Endothelial cell (in vitro differentiated cells): ENCODE measurements at regions not wholly inside any gene's neighbourhood (a gene's known extent, or its start where the extent isn't known, plus 50 kb on each side); places are given as distances from the start of the nearest gene placed in this dataset.

Source experiments
- DNase-seq: peaks from one replicate; pipeline ENCODE4 v3.0.0; 2021; ENCODE audit warnings: low spot score
- H3K27ac Mint-ChIP-seq: one replicate; pipeline ENCODE4 v1.8.0; 2021; ENCODE audit warnings: mixed read lengths, inconsistent platforms; ENCODE audit not compliant: unreplicated experiment
- H3K27me3 Mint-ChIP-seq: one replicate; pipeline ENCODE4 v1.8.0; 2021; ENCODE audit warnings: mild to moderate bottlenecking, moderate library complexity, mixed read lengths, inconsistent platforms; ENCODE audit not compliant: unreplicated experiment
- H3K36me3 Mint-ChIP-seq: one replicate; pipeline ENCODE4 v1.8.0; 2021; ENCODE audit warnings: mild to moderate bottlenecking, low read depth, mixed read lengths, inconsistent platforms; ENCODE audit not compliant: unreplicated experiment
- H3K4me1 Mint-ChIP-seq: one replicate; pipeline ENCODE4 v1.8.0; 2021; ENCODE audit warnings: mild to moderate bottlenecking, mixed read lengths, inconsistent platforms; ENCODE audit not compliant: unreplicated experiment
- H3K4me3 Mint-ChIP-seq: one replicate; pipeline ENCODE4 v1.8.0; 2021; ENCODE audit warnings: mild to moderate bottlenecking, mixed read lengths, inconsistent platforms; ENCODE audit not compliant: unreplicated experiment
- H3K9me3 Mint-ChIP-seq: one replicate; pipeline ENCODE4 v1.8.0; 2021; ENCODE audit warnings: mixed read lengths, inconsistent platforms; ENCODE audit not compliant: unreplicated experiment
- TF ChIP-seq, protein P1 (sequence below): fragments of 200-600 bp; sonication (generic); IDR thresholded peaks from one replicate; pipeline ENCODE4 v1.5.0; 2021; ENCODE audit warnings: antibody characterized with exemption; ENCODE audit not compliant: unreplicated experiment

DNA sequence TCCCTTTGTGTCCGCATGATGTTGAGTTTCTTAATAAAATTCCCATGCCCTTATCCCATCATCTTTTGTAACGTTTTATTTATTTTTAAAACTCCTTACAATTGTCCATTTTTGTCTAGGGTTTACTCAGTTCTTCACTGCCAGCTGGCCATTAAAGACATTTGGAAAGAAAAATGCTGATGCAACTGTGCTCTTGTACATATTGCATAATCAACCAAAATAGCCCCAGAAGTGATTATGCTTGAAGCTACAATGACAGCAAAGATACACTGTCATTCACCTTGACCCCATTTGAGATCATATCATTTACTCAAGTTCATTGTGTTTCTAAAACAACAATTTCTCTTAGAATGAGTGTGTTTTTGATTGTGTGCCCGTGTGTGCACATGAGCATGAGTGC is 1074.6 kb upstream of the RBFOX1 start:
- no peak overlapping the region for H3K27ac Mint-ChIP-seq
- H3K4me3 Mint-ChIP-seq = no peak overlapping the region
- H3K4me1 Mint-ChIP-seq = no peaks in the 10 kb centered on the region
- H3K36me3 Mint-ChIP-seq = no peaks in the 10 kb centered on the region
- peaks cover 1% of the 10 kb centered on the region for H3K27me3 Mint-ChIP-seq
- H3K9me3 Mint-ChIP-seq = no peaks in the 10 kb centered on the region
- TF ChIP-seq, protein P1, sequence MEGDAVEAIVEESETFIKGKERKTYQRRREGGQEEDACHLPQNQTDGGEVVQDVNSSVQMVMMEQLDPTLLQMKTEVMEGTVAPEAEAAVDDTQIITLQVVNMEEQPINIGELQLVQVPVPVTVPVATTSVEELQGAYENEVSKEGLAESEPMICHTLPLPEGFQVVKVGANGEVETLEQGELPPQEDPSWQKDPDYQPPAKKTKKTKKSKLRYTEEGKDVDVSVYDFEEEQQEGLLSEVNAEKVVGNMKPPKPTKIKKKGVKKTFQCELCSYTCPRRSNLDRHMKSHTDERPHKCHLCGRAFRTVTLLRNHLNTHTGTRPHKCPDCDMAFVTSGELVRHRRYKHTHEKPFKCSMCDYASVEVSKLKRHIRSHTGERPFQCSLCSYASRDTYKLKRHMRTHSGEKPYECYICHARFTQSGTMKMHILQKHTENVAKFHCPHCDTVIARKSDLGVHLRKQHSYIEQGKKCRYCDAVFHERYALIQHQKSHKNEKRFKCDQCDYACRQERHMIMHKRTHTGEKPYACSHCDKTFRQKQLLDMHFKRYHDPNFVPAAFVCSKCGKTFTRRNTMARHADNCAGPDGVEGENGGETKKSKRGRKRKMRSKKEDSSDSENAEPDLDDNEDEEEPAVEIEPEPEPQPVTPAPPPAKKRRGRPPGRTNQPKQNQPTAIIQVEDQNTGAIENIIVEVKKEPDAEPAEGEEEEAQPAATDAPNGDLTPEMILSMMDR = no peak
- no peak for DNase-seq

DNA sequence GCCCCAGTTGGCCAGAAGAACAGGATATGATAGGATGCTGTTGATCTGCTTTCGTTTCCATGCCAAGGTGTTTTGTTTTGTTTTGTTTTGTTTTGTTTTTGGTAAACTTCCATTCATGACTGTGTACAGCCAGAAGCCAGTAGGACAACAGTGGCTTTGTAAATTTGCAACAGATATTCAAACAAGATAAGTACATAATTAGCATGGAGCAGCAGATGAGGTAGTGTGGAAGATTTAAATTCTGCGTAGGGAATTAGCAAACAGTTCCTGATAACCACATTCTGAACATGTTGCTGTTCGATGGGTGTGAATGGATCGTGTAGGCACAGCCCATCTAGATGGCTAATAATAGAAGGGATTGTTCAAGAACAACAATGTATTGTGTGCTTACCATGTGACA is 1080.1 kb upstream of the RBFOX1 start:
- no peaks in the 10 kb centered on the region for H3K4me1 Mint-ChIP-seq
- TF ChIP-seq, protein P1 = no peak
- no peaks in the 10 kb centered on the region for H3K36me3 Mint-ChIP-seq
- H3K27ac Mint-ChIP-seq = no peak overlapping the region
- DNase-seq = no peak
- H3K4me3 Mint-ChIP-seq = no peak overlapping the region
- H3K9me3 Mint-ChIP-seq = no peaks in the 10 kb centered on the region
- no peaks in the 10 kb centered on the region for H3K27me3 Mint-ChIP-seq

DNA sequence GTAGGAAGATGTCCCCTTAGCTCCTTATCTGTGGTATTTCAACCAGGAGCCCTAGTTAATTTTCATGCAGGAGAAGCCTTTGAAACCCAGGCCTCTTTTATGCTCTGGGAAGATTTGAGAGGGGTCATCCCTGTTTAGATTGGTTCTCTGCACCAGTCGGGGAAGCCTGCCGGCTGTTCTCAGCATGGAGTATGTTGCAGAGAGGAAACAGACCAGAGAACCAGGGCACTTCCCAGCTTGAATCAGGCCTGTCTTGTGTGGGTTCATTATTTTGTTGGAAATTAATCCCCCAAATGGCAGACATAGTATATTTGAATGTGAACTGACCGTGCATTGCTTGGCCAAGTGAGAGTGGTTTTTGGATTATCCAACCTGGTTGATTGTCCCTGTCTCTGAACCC is 1082.1 kb upstream of the RBFOX1 start:
- no peaks in the 10 kb centered on the region for H3K4me1 Mint-ChIP-seq
- no peak overlapping the region for H3K4me3 Mint-ChIP-seq
- peaks cover 1% of the 10 kb centered on the region for H3K27me3 Mint-ChIP-seq
- DNase-seq = no peak
- H3K27ac Mint-ChIP-seq = no peak overlapping the region
- H3K9me3 Mint-ChIP-seq = no peaks in the 10 kb centered on the region
- no peaks in the 10 kb centered on the region for H3K36me3 Mint-ChIP-seq
- TF ChIP-seq, protein P1 = no peak

DNA sequence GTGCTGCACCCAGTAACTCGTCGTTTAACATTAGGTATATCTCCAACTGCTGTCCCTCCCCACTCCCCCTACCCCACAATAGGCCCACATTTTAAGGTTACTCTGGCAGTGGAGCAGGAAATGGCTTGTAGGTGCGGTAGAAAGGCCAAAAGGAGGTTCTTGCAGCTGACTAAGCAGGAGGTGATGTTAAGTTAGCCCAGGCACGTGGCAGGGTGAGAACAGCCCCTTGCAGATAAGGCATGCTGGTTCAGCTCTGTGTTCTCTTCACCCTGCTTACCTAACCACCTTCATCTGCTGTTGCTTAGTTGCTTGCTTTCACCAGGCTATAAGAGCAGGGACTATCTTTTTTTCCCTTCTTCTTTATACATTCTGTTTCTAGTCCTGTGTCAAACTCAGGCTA is 1082.8 kb upstream of the RBFOX1 start:
- TF ChIP-seq, protein P1 = no peak
- H3K36me3 Mint-ChIP-seq = no peaks in the 10 kb centered on the region
- no peak overlapping the region for H3K27ac Mint-ChIP-seq
- no peaks in the 10 kb centered on the region for H3K4me1 Mint-ChIP-seq
- DNase-seq = no peak
- no peak overlapping the region for H3K4me3 Mint-ChIP-seq
- H3K9me3 Mint-ChIP-seq = no peaks in the 10 kb centered on the region
- peaks cover 1% of the 10 kb centered on the region for H3K27me3 Mint-ChIP-seq

DNA sequence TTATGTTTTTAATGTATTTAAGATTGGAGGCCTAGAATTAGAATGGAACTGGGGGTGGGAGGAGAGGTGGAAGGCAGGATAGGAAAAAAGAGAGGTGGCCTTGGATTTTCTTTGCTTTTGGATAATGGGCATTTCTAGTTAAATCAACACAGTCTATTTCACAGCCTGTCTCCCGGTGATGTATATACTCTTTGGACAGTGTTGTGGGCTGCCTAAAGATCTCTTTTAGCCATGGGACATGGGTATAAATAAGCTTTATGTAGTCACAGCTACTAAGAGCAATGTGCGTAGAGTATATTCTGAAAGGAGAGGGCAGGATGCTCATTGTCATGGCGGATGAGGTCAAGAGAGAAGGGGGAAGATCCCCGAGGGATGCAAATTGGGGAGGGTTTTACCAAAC is 1084.4 kb upstream of the RBFOX1 start:
- no peaks in the 10 kb centered on the region for H3K36me3 Mint-ChIP-seq
- no peak overlapping the region for H3K4me3 Mint-ChIP-seq
- H3K4me1 Mint-ChIP-seq = no peaks in the 10 kb centered on the region
- peaks cover 1% of the 10 kb centered on the region for H3K27me3 Mint-ChIP-seq
- TF ChIP-seq, protein P1 = no peak
- no peak overlapping the region for H3K27ac Mint-ChIP-seq
- no peak for DNase-seq
- H3K9me3 Mint-ChIP-seq = no peaks in the 10 kb centered on the region
